Spleen (tissue), 7 donors: ENCODE measurements at regions not wholly inside any gene's neighbourhood (a gene's known extent, or its start where the extent isn't known, plus 50 kb on each side); places are given as distances from the start of the nearest gene placed in this dataset.

Source experiments
- POLR2A ChIP-seq, 3 donors: fragments of 450-650 bp; IDR thresholded peaks; one replicate each; pipeline ENCODE4 v1.5.1; 2017; ENCODE audit warnings: antibody characterized with exemption in 3 of 3, mild to moderate bottlenecking in 1 of 3
- TF ChIP-seq, protein P1 (sequence below), 11 experiments: fragments of 200-600 bp in 7 of 11; fragments of 450-650 bp in 4 of 11; sonication (generic) in 4 of 11; IDR thresholded peaks in 8 of 11; conservative IDR thresholded peaks in 3 of 11; 1 replicate in 7 of 11; 2 replicates in 4 of 11; pipeline versions ENCODE4 v1.4.0 to v1.8.0; 2016 to 2021; ENCODE audit warnings: antibody characterized with exemption in 11 of 11, inconsistent platforms in 4 of 11, mild to moderate bottlenecking in 1 of 11
- donor health status: DM: no; HTN: no; CAD: no; lungs with moderate emphysema.
- donor health status: DM: no; HTN: no; CAD: no.
- donor health status: DM: no; HTN: no; CAD: no.

DNA sequence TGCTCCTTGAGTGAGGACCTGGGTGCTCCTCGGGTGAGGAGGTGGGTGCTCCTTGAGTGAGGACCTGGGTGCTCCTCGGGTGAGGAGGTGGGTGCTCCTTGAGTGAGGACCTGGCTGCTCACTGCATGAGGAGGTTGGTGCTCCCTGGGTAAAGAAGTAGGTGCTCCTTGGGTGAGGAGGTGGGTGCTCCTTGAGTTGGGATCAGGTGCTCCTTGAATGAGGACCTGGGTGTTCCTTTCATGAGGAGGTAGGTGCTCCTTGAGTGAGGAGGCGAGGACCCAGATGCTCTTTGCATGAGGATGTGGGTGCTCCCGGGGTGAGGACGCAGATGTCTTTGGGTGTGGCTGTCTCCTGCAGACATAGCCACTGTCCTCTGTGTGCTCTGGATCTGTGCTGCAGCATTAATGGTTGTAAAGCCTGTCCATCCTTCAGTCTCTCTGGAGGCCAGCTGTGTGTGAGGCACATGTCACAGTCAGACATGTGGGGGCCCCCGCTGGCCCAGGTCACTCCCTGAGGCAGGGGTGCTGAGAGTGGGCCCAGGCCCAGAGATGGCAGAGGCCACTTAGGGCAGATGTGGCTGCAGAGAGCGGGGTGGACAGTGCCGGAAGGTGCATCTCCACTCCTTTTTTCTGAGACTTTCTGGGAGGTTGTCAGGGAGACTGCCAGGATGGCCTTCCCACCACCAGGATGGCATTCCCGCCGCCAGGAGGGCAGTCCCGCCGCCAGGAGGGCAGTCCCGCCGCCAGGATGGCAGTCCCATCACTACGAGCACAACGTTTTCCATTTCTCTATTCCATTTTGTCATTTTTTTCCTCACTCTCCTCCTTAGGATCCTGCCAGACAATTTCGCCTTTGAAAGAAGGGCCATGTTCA lies 101.8 kb downstream of the HMX1 start:
- TF ChIP-seq POLR2A (IDR thresholded peaks at IDR 0.05): no peak
- TF ChIP-seq, protein P1, sequence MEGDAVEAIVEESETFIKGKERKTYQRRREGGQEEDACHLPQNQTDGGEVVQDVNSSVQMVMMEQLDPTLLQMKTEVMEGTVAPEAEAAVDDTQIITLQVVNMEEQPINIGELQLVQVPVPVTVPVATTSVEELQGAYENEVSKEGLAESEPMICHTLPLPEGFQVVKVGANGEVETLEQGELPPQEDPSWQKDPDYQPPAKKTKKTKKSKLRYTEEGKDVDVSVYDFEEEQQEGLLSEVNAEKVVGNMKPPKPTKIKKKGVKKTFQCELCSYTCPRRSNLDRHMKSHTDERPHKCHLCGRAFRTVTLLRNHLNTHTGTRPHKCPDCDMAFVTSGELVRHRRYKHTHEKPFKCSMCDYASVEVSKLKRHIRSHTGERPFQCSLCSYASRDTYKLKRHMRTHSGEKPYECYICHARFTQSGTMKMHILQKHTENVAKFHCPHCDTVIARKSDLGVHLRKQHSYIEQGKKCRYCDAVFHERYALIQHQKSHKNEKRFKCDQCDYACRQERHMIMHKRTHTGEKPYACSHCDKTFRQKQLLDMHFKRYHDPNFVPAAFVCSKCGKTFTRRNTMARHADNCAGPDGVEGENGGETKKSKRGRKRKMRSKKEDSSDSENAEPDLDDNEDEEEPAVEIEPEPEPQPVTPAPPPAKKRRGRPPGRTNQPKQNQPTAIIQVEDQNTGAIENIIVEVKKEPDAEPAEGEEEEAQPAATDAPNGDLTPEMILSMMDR (IDR thresholded peaks at IDR 0.05 in 8 of 11, conservative IDR thresholded peaks at IDR 0.05 in 3 of 11): no peak
